H9 (cell line): ENCODE measurements at regions not wholly inside any gene's neighbourhood (a gene's known extent, or its start where the extent isn't known, plus 50 kb on each side); places are given as distances from the start of the nearest gene placed in this dataset.
"Not testable (repeated sequence)": the region's sequence is repeated elsewhere in the genome, so short reads cannot be mapped to it uniquely, and the experiment has no call there.

Experiments used
- DNase-seq: peaks from one replicate; pipeline ENCODE4 v3.0.0-alpha.2; 2017
- H2AFZ ChIP-seq: one replicate; pipeline ENCODE4 v1.6.1; 2013; ENCODE audit warnings: mild to moderate bottlenecking, low read length, control low read depth, moderate library complexity
- H2AK5ac ChIP-seq: 2 replicates; pipeline ENCODE4 v1.6.1; 2013; ENCODE audit warnings: low read length, control low read depth, mixed read lengths; ENCODE audit not compliant: insufficient read length
- H2BK120ac ChIP-seq: one replicate; pipeline ENCODE4 v1.6.1; 2013; ENCODE audit warnings: low read depth, mild to moderate bottlenecking, low read length, control low read depth, inconsistent platforms; ENCODE audit not compliant: poor library complexity, severe bottlenecking
- H2BK12ac ChIP-seq: 2 replicates; pipeline ENCODE4 v1.6.1; 2013; ENCODE audit warnings: low read length, control low read depth, mixed read lengths, low read depth; ENCODE audit not compliant: insufficient read length
- H2BK15ac ChIP-seq: 2 replicates; pipeline ENCODE4 v1.6.1; 2013; ENCODE audit warnings: low read depth, low read length, control low read depth
- H2BK20ac ChIP-seq: one replicate; pipeline ENCODE4 v1.6.1; 2013; ENCODE audit warnings: low read depth, mild to moderate bottlenecking, low read length, control low read depth, inconsistent platforms; ENCODE audit not compliant: poor library complexity, severe bottlenecking
- H2BK5ac ChIP-seq: 2 replicates; pipeline ENCODE4 v1.6.1; 2013; ENCODE audit warnings: low read length, control low read depth, mixed read lengths; ENCODE audit not compliant: insufficient read length
- H3K14ac ChIP-seq: 2 replicates; pipeline ENCODE4 v1.6.1; 2013; ENCODE audit warnings: low read length, control low read depth; ENCODE audit not compliant: insufficient read depth
- H3K18ac ChIP-seq: 2 replicates; pipeline ENCODE4 v1.6.1; 2013; ENCODE audit warnings: low read depth, mild to moderate bottlenecking, mixed read lengths, low read length, control low read depth; ENCODE audit not compliant: insufficient read length
- H3K23ac ChIP-seq: 2 replicates; pipeline ENCODE4 v1.6.1; 2013; ENCODE audit warnings: low read length, control low read depth, mixed read lengths, low read depth; ENCODE audit not compliant: insufficient read length
- H3K23me2 ChIP-seq: 2 replicates; pipeline ENCODE4 v1.6.1; 2013; ENCODE audit warnings: low read depth, mild to moderate bottlenecking, mixed read lengths, low read length, control low read depth; ENCODE audit not compliant: insufficient read length, poor library complexity, severe bottlenecking
- H3K27ac ChIP-seq: 2 replicates; pipeline ENCODE4 v1.5.1; 2013; ENCODE audit warnings: low read length, control low read depth, mixed read lengths, low read depth; ENCODE audit not compliant: insufficient read length
- H3K27me3 ChIP-seq: 2 replicates; pipeline ENCODE4 v1.6.1; 2013; ENCODE audit warnings: low read length, control low read depth, inconsistent platforms; ENCODE audit not compliant: insufficient read depth
- H3K4ac ChIP-seq: 2 replicates; pipeline ENCODE4 v1.6.1; 2013; ENCODE audit warnings: low read depth, mild to moderate bottlenecking, control low read depth, inconsistent platforms, low read length, moderate library complexity
- H3K4me1 ChIP-seq: 2 replicates; pipeline ENCODE4 v1.6.1; 2013; ENCODE audit warnings: low read length, control low read depth, inconsistent platforms; ENCODE audit not compliant: insufficient read depth
- H3K4me2 ChIP-seq: 2 replicates; pipeline ENCODE4 v1.6.1; 2013; ENCODE audit warnings: low read length, control low read depth, mixed read lengths; ENCODE audit not compliant: insufficient read length, insufficient read depth
- H3K56ac ChIP-seq: 2 replicates; pipeline ENCODE4 v1.6.1; 2013; ENCODE audit warnings: low read depth, mild to moderate bottlenecking, mixed read lengths, low read length, control low read depth; ENCODE audit not compliant: insufficient read length
- H3K79me1 ChIP-seq: 2 replicates; pipeline ENCODE4 v1.6.1; 2013; ENCODE audit warnings: low read depth, mild to moderate bottlenecking, moderate library complexity, low read length, control low read depth, inconsistent platforms; ENCODE audit not compliant: insufficient read depth, poor library complexity, severe bottlenecking
- H3K79me2 ChIP-seq: 2 replicates; pipeline ENCODE4 v1.6.1; 2013; ENCODE audit warnings: low read length, control low read depth, inconsistent platforms; ENCODE audit not compliant: insufficient read depth
- H3K9ac ChIP-seq: 2 replicates; pipeline ENCODE4 v1.6.1; 2013; ENCODE audit warnings: low read length, control low read depth, mixed read lengths; ENCODE audit not compliant: insufficient read length; ENCODE audit errors: extremely low read depth
- H3K9me3 ChIP-seq: one replicate; pipeline ENCODE4 v1.6.1; 2013; ENCODE audit warnings: low read depth, low read length, inconsistent platforms; ENCODE audit not compliant: control insufficient read depth
- H3T11ph ChIP-seq: one replicate; pipeline ENCODE4 v1.6.1; 2013; ENCODE audit warnings: mild to moderate bottlenecking, low read length, control low read depth, inconsistent platforms
- H4K20me1 ChIP-seq: one replicate; pipeline ENCODE4 v1.6.1; 2013; ENCODE audit not compliant: control insufficient read depth, insufficient read length, insufficient read depth
- H4K5ac ChIP-seq: 2 replicates; pipeline ENCODE4 v1.6.1; 2013; ENCODE audit warnings: low read depth, mild to moderate bottlenecking, mixed read lengths, low read length, control low read depth; ENCODE audit not compliant: insufficient read length
- H4K8ac ChIP-seq: replicated peaks from 2 replicates; pipeline ENCODE4 v1.6.1; 2013; ENCODE audit warnings: low read length, control low read depth, mixed read lengths, low read depth; ENCODE audit not compliant: insufficient read length
- H4K91ac ChIP-seq: 2 replicates; pipeline ENCODE4 v1.6.1; 2013; ENCODE audit warnings: low read depth, mild to moderate bottlenecking, moderate library complexity, mixed read lengths, low read length, control low read depth; ENCODE audit not compliant: insufficient read length
- H3K27ac Mint-ChIP-seq, 3 experiments: 2 replicates in 2 of 3; 3 replicates in 1 of 3; pipeline ENCODE4 v1.8.0; 2020 to 2021; ENCODE audit warnings: mixed read lengths in 3 of 3, mild to moderate bottlenecking in 1 of 3, moderate library complexity in 1 of 3
- H3K27me3 Mint-ChIP-seq: 2 replicates; pipeline ENCODE4 v1.8.0; 2021; ENCODE audit warnings: low read depth, mild to moderate bottlenecking, moderate library complexity, mixed read lengths
- H3K36me3 Mint-ChIP-seq, 3 experiments: 2 replicates in 2 of 3; 3 replicates in 1 of 3; pipeline ENCODE4 v1.8.0; 2020 to 2021; ENCODE audit warnings: low read depth in 3 of 3, mixed read lengths in 3 of 3; ENCODE audit not compliant: insufficient read depth in 1 of 3
- H3K4me1 Mint-ChIP-seq, 2 experiments: 2 replicates each; pipeline ENCODE4 v1.8.0; 2020; ENCODE audit warnings: mixed read lengths in 2 of 2
- H3K4me3 Mint-ChIP-seq, 2 experiments: 2 replicates in 1 of 2; 3 replicates in 1 of 2; pipeline ENCODE4 v1.8.0; 2020 to 2021; ENCODE audit warnings: mild to moderate bottlenecking in 2 of 2, mixed read lengths in 2 of 2, moderate library complexity in 1 of 2
- H3K9me3 Mint-ChIP-seq, 2 experiments: 2 replicates in 1 of 2; 3 replicates in 1 of 2; pipeline ENCODE4 v1.8.0; 2020; ENCODE audit warnings: mild to moderate bottlenecking in 2 of 2, mixed read lengths in 2 of 2, moderate library complexity in 1 of 2
- CTCF ChIP-seq: fragments of 200-600 bp; sonication (generic); conservative IDR thresholded peaks from 3 replicates; pipeline ENCODE4 v1.8.0; 2021; ENCODE audit warnings: antibody characterized with exemption, mild to moderate bottlenecking
- WGBS: extraction: QIAGEN DNeasy Blood & Tissue Kit; methylation state at CpG from one replicate; pipeline ENCODE4 v1.1.7; 2013; ENCODE audit warnings: missing lambda C conversion rate, low lambda C conversion rate, mixed read lengths; ENCODE audit not compliant: insufficient read length; ENCODE audit errors: extremely low coverage; 5-methylcytosine and 5-hydroxymethylcytosine counted together

GRCh38 chr9:43127949-43128348 is 944.5 kb downstream of the SPATA31A6 start:
- H2AK5ac ChIP-seq, H3K79me1 ChIP-seq, H2AFZ ChIP-seq, H4K91ac ChIP-seq, H2BK20ac ChIP-seq, H3K79me2 ChIP-seq, H3K27ac Mint-ChIP-seq, H3K36me3 Mint-ChIP-seq, H2BK12ac ChIP-seq, H4K5ac ChIP-seq, H2BK120ac ChIP-seq, H2BK5ac ChIP-seq, H3K56ac ChIP-seq, H3K18ac ChIP-seq, H3K27ac ChIP-seq, H2BK15ac ChIP-seq, H3K9me3 ChIP-seq, H3K14ac ChIP-seq, H3K4me1 Mint-ChIP-seq, H3K4me3 Mint-ChIP-seq, H3K4me2 ChIP-seq, H3T11ph ChIP-seq, H3K4me1 ChIP-seq, H3K9ac ChIP-seq, DNase-seq, H3K27me3 ChIP-seq, H3K23me2 ChIP-seq, H4K20me1 ChIP-seq, H3K4ac ChIP-seq, H3K23ac ChIP-seq, H4K8ac ChIP-seq: not testable (repeated sequence)
- Mint-ChIP-seq H3K27me3 (peaks cover 47% of the 10 kb centered on the region), H3K9me3 (peaks cover 8 to 22% of the 10 kb centered on the region in 2 experiments)
- no CpG with 5 or more reads among the region's 4 CpGs for WGBS
- TF ChIP-seq CTCF: peak; percentile 37; the same call in 1 of the 3 replicates

GRCh38 chr9:43130744-43131171 is 947.3 kb downstream of the SPATA31A6 start:
- DNase-seq, H3K79me2 ChIP-seq, H4K91ac ChIP-seq, H2AFZ ChIP-seq, H3K4me3 Mint-ChIP-seq, H2BK120ac ChIP-seq, H3K27me3 ChIP-seq, H3K4me1 ChIP-seq, H3K56ac ChIP-seq, H2BK5ac ChIP-seq, H3K4me2 ChIP-seq, H3K4ac ChIP-seq, H3K36me3 Mint-ChIP-seq, H3K27ac ChIP-seq, H3K9ac ChIP-seq, H4K20me1 ChIP-seq, H4K5ac ChIP-seq, H2AK5ac ChIP-seq, H3K23me2 ChIP-seq, H3K27ac Mint-ChIP-seq, H2BK12ac ChIP-seq, H3K18ac ChIP-seq, H3K79me1 ChIP-seq, H3T11ph ChIP-seq, H2BK15ac ChIP-seq, H4K8ac ChIP-seq, H3K14ac ChIP-seq, H2BK20ac ChIP-seq, H3K4me1 Mint-ChIP-seq, H3K9me3 ChIP-seq, H3K23ac ChIP-seq: not testable (repeated sequence)
- no CpG with 5 or more reads among the region's 2 CpGs for WGBS
- peaks cover 46% of the 10 kb centered on the region for H3K27me3 Mint-ChIP-seq
- peaks cover 7 to 19% of the 10 kb centered on the region in 2 experiments for H3K9me3 Mint-ChIP-seq
